HEK293 (cell line): ENCODE measurements at regions not wholly inside any gene's neighbourhood (a gene's known extent, or its start where the extent isn't known, plus 50 kb on each side); places are given as distances from the start of the nearest gene placed in this dataset.

Source experiments
- CTCF ChIA-PET: fragments of 350-600 bp; formaldehyde crosslinking; extraction: SDS; loops from one replicate; lab custom pipeline; 2021; ENCODE audit warnings: antibody characterized with exemption; lab: Yijun Ruan, JAX
- POLR2A ChIA-PET: fragments of 300-600 bp; formaldehyde crosslinking; extraction: SDS; loops from one replicate; lab custom pipeline; 2020; ENCODE audit warnings: antibody characterized with exemption, inconsistent platforms; lab: Yijun Ruan, JAX
- H3K27ac ChIP-seq: fragments of 200-500 bp; sonication (Bioruptor generic); 2 replicates; pipeline ENCODE4 v1.5.1; 2014; ENCODE audit warnings: low read depth, low read length, control low read depth, inconsistent platforms; ENCODE audit errors: extremely low read depth
- H3K36me3 ChIP-seq, 2 experiments: fragments of 200-500 bp in 1 of 2; sonication (Bioruptor generic) in 1 of 2; 1 replicate in 1 of 2; 2 replicates in 1 of 2; pipeline ENCODE4 v1.5.1; 2014 to 2017; ENCODE audit warnings: inconsistent platforms in 2 of 2, low read length in 2 of 2; ENCODE audit not compliant: control insufficient read depth in 2 of 2, insufficient read depth in 1 of 2
- H3K4me1 ChIP-seq: fragments of 200-500 bp; sonication (Bioruptor generic); 2 replicates; pipeline ENCODE4 v1.5.1; 2014; ENCODE audit warnings: mild to moderate bottlenecking, low read length, inconsistent platforms; ENCODE audit not compliant: control insufficient read depth, insufficient read depth
- H3K4me3 ChIP-seq: 2 replicates; pipeline ENCODE4 v1.5.1; 2011; ENCODE audit warnings: low read depth, mild to moderate bottlenecking, control low read depth, low read length, moderate library complexity
- H3K9me3 ChIP-seq: fragments of 200-500 bp; sonication (Bioruptor generic); 2 replicates; pipeline ENCODE4 v1.5.1; 2014; ENCODE audit warnings: low read depth, low read length, inconsistent platforms; ENCODE audit not compliant: control insufficient read depth, insufficient read depth
- EGR2 ChIP-seq: fragments of 450-650 bp; formaldehyde crosslinking; IDR thresholded peaks from 2 replicates; pipeline ENCODE4 v1.5.1; 2016; ENCODE audit warnings: low read depth, missing biosample characterization, missing genetic modification characterization
- HOXC10 ChIP-seq: sonication (generic); formaldehyde crosslinking; IDR thresholded peaks from 2 replicates; pipeline ENCODE4 v1.8.1; 2023; ENCODE audit warnings: mild to moderate bottlenecking, missing genetic modification reagents
- SALL2 ChIP-seq: fragments of 450-650 bp; formaldehyde crosslinking; IDR thresholded peaks from 2 replicates; pipeline ENCODE4 v1.5.0; 2017; ENCODE audit warnings: missing biosample characterization, mild to moderate bottlenecking, missing genetic modification characterization, borderline replicate concordance
- SETDB1 ChIP-seq: IDR thresholded peaks from one replicate; pipeline ENCODE4 v1.6.1; 2017; ENCODE audit warnings: mild to moderate bottlenecking, low read length, moderate library complexity, mixed read lengths; ENCODE audit not compliant: insufficient read length
- ZBTB21 ChIP-seq: fragments of 450-650 bp; formaldehyde crosslinking; IDR thresholded peaks from 2 replicates; pipeline ENCODE4 v1.5.1; 2017; ENCODE audit warnings: missing biosample characterization, missing genetic modification characterization
- ZNF112 ChIP-seq: fragments of 450-650 bp; formaldehyde crosslinking; IDR thresholded peaks from 2 replicates; pipeline ENCODE4 v1.5.0; 2017; ENCODE audit warnings: missing biosample characterization, missing genetic modification characterization
- ZNF133 ChIP-seq: fragments of 450-650 bp; formaldehyde crosslinking; IDR thresholded peaks from 2 replicates; pipeline ENCODE4 v1.5.1; 2016; ENCODE audit warnings: missing biosample characterization, missing genetic modification characterization
- ZNF223 ChIP-seq: fragments of 450-650 bp; formaldehyde crosslinking; IDR thresholded peaks from 2 replicates; pipeline ENCODE4 v1.5.1; 2016; ENCODE audit warnings: missing biosample characterization, missing genetic modification characterization
- ZNF24 ChIP-seq: fragments of 450-650 bp; formaldehyde crosslinking; IDR thresholded peaks from 2 replicates; pipeline ENCODE4 v1.5.1; 2016; ENCODE audit warnings: missing biosample characterization, missing genetic modification characterization
- ZNF350 ChIP-seq: fragments of 450-650 bp; formaldehyde crosslinking; IDR thresholded peaks from 2 replicates; pipeline ENCODE4 v1.5.0; 2017; ENCODE audit warnings: missing biosample characterization, mild to moderate bottlenecking, missing genetic modification characterization
- ZNF37A ChIP-seq: fragments of 450-650 bp; IDR thresholded peaks from 2 replicates; pipeline ENCODE4 v1.5.1; 2018; ENCODE audit warnings: missing biosample characterization, missing genetic modification characterization
- ZNF404 ChIP-seq: fragments of 450-650 bp; formaldehyde crosslinking; IDR thresholded peaks from 2 replicates; pipeline ENCODE4 v1.5.1; 2017; ENCODE audit warnings: missing biosample characterization, missing genetic modification characterization
- ZNF548 ChIP-seq: fragments of 450-650 bp; formaldehyde crosslinking; IDR thresholded peaks from 2 replicates; pipeline ENCODE4 v1.5.1; 2016; ENCODE audit warnings: missing biosample characterization, missing genetic modification characterization
- ZNF555 ChIP-seq: fragments of 450-650 bp; formaldehyde crosslinking; conservative IDR thresholded peaks from 2 replicates; pipeline ENCODE4 v1.5.1; 2017; ENCODE audit warnings: missing biosample characterization, mild to moderate bottlenecking, missing genetic modification characterization, inconsistent platforms
- ZNF610 ChIP-seq: fragments of 450-650 bp; formaldehyde crosslinking; IDR thresholded peaks from 2 replicates; pipeline ENCODE4 v1.5.1; 2016; ENCODE audit warnings: missing biosample characterization, missing genetic modification characterization, borderline replicate concordance
- ZNF623 ChIP-seq: fragments of 450-650 bp; formaldehyde crosslinking; IDR thresholded peaks from 2 replicates; pipeline ENCODE4 v1.5.1; 2016; ENCODE audit warnings: missing biosample characterization, missing genetic modification characterization
- ZNF626 ChIP-seq: fragments of 450-650 bp; sonication (Bioruptor Pico); formaldehyde crosslinking; IDR thresholded peaks from 2 replicates; pipeline ENCODE4 v1.5.1; 2018; ENCODE audit warnings: missing biosample characterization, missing genetic modification characterization, inconsistent platforms
- ZNF830 ChIP-seq: fragments of 450-650 bp; IDR thresholded peaks from 2 replicates; pipeline ENCODE4 v1.5.0; 2018; ENCODE audit warnings: missing biosample characterization, missing genetic modification characterization, low read depth, mild to moderate bottlenecking, moderate library complexity
- TF ChIP-seq, protein P1 (sequence below): fragments of 450-650 bp; formaldehyde crosslinking; IDR thresholded peaks from 2 replicates; pipeline ENCODE4 v1.5.1; 2017; ENCODE audit warnings: missing biosample characterization, missing genetic modification characterization
- TF ChIP-seq, protein P2 (sequence below): fragments of 450-650 bp; formaldehyde crosslinking; IDR thresholded peaks from 2 replicates; pipeline ENCODE4 v1.5.1; 2017; ENCODE audit warnings: missing biosample characterization, missing genetic modification characterization
- TF ChIP-seq, protein P3 (sequence below): fragments of 450-650 bp; formaldehyde crosslinking; IDR thresholded peaks from 2 replicates; pipeline ENCODE4 v1.5.1; 2016; ENCODE audit warnings: missing biosample characterization, missing genetic modification characterization, low read depth

DNA sequence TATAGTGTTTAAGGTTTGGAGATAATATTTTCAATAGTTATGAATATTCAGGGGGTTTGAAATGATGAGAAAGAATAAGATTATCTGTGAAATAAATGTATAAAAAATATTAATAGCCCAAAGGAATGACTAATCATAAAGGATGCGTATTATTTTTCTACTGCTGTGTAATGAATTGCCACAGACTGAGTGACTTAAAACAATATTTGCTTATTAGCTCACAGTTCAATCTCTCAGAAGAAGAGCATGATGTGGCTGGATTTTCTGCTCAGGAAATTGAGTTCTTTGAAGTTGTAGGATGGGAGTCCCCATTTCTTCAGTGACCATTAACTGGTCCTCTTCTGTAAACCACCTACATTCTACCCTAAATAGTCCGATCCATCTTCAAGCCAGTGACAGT is 1680.8 kb upstream of the AGA start:
- CTCF ChIA-PET, result no interaction called here

DNA sequence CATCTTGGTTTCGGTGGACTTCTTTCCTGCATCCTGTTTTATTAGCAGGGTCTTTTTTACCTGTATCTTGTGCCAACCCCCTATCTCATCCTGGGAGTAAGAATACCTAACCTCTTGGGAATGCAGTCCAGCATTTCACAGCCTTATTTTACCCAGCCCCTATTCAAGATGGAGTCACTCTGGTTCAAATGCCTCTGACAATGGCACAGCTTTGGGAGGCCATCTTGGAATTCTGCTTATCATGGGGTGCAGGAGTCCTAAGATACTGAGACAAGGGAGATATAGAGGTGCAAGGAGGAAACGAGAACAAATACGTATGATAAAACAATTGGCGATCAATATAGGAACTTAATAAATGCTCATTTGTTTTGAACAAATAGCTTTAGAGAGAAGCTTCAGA is 1682.2 kb upstream of the AGA start:
- CTCF ChIA-PET, result no interaction called here
- TF ChIP-seq HOXC10 (CRISPR knock-in tag), result no peak
- no peak for TF ChIP-seq ZNF37A (tag by site-specific recombination)
- no peak for TF ChIP-seq ZNF610
- no peak for TF ChIP-seq ZNF404
- no peak for TF ChIP-seq ZNF626 (tag by site-specific recombination)
- no peak for TF ChIP-seq ZNF623
- TF ChIP-seq ZBTB21 (tag by site-specific recombination), result no peak
- TF ChIP-seq, protein P1, sequence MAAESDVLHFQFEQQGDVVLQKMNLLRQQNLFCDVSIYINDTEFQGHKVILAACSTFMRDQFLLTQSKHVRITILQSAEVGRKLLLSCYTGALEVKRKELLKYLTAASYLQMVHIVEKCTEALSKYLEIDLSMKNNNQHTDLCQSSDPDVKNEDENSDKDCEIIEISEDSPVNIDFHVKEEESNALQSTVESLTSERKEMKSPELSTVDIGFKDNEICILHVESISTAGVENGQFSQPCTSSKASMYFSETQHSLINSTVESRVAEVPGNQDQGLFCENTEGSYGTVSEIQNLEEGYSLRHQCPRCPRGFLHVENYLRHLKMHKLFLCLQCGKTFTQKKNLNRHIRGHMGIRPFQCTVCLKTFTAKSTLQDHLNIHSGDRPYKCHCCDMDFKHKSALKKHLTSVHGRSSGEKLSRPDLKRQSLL (tag by site-specific recombination), result no peak
- no peak for TF ChIP-seq ZNF223 (tag by site-specific recombination)
- TF ChIP-seq SETDB1, result no peak
- TF ChIP-seq ZNF133, result no peak
- TF ChIP-seq, all 188 proteins: peak for 0
- H3K4me1 ChIP-seq, result no peaks in the 10 kb centered on the region
- no peaks in the 10 kb centered on the region for H3K9me3 ChIP-seq
- H3K27ac ChIP-seq, result no peak overlapping the region
- H3K4me3 ChIP-seq, result no peak overlapping the region
- H3K36me3 ChIP-seq, result no peaks in the 10 kb centered on the region
- POLR2A ChIA-PET, result no interaction called here

More for the DNA sequence above, 1680.8 kb upstream of the AGA start:
- POLR2A ChIA-PET, result no interaction called here
- H3K4me3 ChIP-seq, result no peak overlapping the region
- TF ChIP-seq, protein P2, sequence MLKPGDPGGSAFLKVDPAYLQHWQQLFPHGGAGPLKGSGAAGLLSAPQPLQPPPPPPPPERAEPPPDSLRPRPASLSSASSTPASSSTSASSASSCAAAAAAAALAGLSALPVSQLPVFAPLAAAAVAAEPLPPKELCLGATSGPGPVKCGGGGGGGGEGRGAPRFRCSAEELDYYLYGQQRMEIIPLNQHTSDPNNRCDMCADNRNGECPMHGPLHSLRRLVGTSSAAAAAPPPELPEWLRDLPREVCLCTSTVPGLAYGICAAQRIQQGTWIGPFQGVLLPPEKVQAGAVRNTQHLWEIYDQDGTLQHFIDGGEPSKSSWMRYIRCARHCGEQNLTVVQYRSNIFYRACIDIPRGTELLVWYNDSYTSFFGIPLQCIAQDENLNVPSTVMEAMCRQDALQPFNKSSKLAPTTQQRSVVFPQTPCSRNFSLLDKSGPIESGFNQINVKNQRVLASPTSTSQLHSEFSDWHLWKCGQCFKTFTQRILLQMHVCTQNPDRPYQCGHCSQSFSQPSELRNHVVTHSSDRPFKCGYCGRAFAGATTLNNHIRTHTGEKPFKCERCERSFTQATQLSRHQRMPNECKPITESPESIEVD (tag by site-specific recombination), result no peak
- no peak for TF ChIP-seq ZNF350 (tag by site-specific recombination)
- TF ChIP-seq ZNF548 (tag by site-specific recombination), result no peak
- TF ChIP-seq EGR2 (tag by site-specific recombination), result no peak
- no peaks in the 10 kb centered on the region for H3K9me3 ChIP-seq
- no peaks in the 10 kb centered on the region for H3K4me1 ChIP-seq
- H3K27ac ChIP-seq, result no peak overlapping the region
- H3K36me3 ChIP-seq, result no peaks in the 10 kb centered on the region

DNA sequence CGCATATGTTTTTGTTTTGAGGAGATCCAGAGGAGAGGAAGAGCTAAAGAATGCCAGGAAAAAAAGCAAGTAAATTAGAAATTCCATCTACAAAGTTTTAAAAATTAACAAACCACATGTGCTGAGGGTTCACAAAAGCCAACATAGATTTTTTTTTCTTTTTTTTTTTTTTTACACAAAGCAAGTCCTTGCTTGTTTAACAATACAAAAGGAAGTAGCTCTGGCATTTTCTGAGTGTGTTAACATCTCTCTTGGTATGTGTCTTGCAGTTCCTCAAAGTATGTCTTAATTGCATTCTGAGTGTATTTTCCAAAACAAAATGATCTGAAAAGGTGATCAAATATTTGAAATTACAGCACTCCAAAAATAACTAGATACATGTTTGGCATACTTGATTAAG is 1682.7 kb upstream of the AGA start:
- ChIA-PET POLR2A (interaction anchor here (0.7 kb wide), 1 partner anchor 1319 kb away, joined by 4 read pairs; no protein-coding TSS in a partner anchor), CTCF (no interaction called here)
- no peaks in the 10 kb centered on the region for H3K4me1 ChIP-seq
- no peak overlapping the region for H3K4me3 ChIP-seq
- no peaks in the 10 kb centered on the region for H3K9me3 ChIP-seq
- no peaks in the 10 kb centered on the region for H3K36me3 ChIP-seq
- H3K27ac ChIP-seq, result no peak overlapping the region
- TF ChIP-seq ZNF830 (tag by site-specific recombination) (no peak), ZNF555 (tag by site-specific recombination) (no peak), ZNF623 (no peak), ZNF24 (no peak), SALL2 (tag by site-specific recombination) (no peak), ZNF112 (tag by site-specific recombination) (no peak)
- TF ChIP-seq, protein P3, sequence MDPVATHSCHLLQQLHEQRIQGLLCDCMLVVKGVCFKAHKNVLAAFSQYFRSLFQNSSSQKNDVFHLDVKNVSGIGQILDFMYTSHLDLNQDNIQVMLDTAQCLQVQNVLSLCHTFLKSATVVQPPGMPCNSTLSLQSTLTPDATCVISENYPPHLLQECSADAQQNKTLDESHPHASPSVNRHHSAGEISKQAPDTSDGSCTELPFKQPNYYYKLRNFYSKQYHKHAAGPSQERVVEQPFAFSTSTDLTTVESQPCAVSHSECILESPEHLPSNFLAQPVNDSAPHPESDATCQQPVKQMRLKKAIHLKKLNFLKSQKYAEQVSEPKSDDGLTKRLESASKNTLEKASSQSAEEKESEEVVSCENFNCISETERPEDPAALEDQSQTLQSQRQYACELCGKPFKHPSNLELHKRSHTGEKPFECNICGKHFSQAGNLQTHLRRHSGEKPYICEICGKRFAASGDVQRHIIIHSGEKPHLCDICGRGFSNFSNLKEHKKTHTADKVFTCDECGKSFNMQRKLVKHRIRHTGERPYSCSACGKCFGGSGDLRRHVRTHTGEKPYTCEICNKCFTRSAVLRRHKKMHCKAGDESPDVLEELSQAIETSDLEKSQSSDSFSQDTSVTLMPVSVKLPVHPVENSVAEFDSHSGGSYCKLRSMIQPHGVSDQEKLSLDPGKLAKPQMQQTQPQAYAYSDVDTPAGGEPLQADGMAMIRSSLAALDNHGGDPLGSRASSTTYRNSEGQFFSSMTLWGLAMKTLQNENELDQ (tag by site-specific recombination), result no peak
